ENCODE measurements at regions not wholly inside any gene's neighbourhood (a gene's known extent, or its start where the extent isn't known, plus 50 kb on each side); places are given as distances from the start of the nearest gene placed in this dataset.

DNA sequence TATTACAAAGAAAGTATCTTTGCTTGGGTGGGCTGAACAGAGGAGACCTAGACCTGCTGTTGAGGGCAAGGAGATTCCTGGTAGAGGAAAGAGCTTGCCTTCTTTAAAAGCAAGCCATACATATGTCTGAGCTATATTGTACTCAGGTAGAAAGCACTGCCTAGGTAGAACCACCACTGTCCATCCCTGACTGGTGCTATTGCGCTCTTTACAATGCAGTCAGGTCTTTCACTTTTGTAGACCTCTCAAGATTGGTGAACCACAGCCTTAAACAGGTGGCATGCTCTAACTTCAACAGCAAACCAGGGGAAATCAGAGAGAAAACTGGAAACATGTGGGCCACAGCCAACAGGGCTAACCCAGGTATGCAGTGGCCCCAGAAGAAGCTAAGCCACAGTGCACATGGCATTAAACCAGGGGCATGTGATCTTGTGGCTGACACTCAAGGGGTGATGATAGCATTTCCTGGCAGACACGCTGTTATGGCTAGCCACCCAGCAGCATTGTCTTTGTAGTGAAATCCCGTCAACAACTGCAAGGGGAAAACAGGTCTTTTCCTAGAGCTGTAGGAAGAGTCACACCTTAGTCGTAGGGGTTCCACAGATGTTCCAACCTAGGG is 253.9 kb upstream of the PCSK5 start:
- no peak overlapping the region for H3K4me3 ChIP-seq (ENCODE audit: low read depth, low read length)
- TF ChIP-seq, protein P1, sequence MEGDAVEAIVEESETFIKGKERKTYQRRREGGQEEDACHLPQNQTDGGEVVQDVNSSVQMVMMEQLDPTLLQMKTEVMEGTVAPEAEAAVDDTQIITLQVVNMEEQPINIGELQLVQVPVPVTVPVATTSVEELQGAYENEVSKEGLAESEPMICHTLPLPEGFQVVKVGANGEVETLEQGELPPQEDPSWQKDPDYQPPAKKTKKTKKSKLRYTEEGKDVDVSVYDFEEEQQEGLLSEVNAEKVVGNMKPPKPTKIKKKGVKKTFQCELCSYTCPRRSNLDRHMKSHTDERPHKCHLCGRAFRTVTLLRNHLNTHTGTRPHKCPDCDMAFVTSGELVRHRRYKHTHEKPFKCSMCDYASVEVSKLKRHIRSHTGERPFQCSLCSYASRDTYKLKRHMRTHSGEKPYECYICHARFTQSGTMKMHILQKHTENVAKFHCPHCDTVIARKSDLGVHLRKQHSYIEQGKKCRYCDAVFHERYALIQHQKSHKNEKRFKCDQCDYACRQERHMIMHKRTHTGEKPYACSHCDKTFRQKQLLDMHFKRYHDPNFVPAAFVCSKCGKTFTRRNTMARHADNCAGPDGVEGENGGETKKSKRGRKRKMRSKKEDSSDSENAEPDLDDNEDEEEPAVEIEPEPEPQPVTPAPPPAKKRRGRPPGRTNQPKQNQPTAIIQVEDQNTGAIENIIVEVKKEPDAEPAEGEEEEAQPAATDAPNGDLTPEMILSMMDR (IDR thresholded peaks at IDR 0.05; ENCODE audit: borderline replicate concordance, insufficient read depth, low read depth, low read length) = no peak

DNA sequence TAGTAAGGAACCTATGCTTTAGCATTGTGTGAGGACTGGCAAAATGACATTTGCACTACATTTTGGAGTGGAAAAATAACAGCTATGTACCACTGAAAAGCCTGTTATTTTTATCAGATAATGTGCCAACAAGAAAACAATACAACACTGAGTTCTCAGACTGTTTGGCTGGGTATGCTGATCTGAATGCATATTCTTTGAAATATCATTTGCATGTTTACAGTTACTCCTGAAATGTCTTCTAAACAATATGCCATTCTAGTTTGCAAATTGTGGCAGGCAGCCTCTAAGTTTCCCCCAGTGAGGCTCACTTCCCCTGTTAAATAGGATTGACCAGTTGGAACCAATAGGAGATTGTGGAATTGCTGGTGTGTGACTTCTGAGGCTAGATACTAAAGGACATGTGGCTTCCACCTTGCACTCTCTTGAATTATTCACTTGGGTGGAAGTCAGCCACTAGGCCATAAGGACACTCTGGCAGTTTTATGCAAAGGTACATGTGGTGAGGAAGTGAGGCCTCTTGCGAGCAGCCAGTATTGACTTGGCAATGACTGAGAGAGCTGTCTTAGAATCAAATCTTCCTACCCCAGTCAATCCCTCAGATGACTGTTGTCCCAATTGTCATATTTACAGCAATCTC is 250.4 kb upstream of the PCSK5 start:
- TF ChIP-seq, protein P1 (IDR thresholded peaks at IDR 0.05; ENCODE audit: borderline replicate concordance, insufficient read depth, low read depth, low read length) = no peak
- H3K4me3 ChIP-seq (ENCODE audit: low read depth, low read length) = no peak overlapping the region

DNA sequence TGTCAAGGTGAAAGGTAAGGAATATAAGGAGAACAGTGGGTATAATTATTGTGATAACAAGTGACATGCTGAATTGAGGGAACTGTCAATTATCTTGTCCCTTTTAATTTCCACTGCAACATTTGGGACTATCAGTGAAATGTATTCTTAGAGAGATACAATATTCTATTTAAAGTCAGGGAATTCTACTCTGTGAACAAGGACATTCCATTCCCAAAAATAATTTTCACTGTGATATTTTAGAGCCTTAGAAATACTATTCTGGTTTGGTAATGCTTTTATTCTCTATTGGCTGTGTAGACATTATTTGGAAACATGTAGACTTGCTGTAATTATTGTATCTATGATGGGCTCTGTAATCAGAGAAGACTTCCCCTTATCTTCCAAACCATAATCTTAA is 248.0 kb upstream of the PCSK5 start:
- no peak overlapping the region for H3K4me3 ChIP-seq (ENCODE audit: low read depth, low read length)
- TF ChIP-seq, protein P1 (IDR thresholded peaks at IDR 0.05; ENCODE audit: borderline replicate concordance, insufficient read depth, low read depth, low read length) = no peak

DNA sequence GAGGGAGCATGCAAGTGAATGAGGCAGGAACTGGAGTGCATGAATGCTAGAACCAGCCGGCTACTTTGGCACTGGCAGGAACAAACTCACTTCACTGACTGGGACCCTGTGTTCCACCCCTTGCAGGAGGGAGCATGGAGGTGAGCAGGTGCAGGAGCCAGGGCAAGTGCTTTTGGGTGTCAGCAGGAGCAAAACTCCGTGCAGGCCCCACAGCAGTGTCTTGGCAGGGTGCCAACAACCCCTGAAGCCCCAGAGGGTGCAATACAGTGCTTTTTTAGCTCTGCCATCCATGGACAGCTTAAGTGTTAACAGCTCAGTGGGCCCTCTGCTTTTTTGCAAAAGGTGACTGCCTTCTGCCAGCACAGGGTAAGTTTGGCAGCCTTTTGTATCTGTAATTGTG is 245.8 kb upstream of the PCSK5 start:
- TF ChIP-seq, protein P1 (IDR thresholded peaks at IDR 0.05; ENCODE audit: borderline replicate concordance, insufficient read depth, low read depth, low read length) = no peak
- H3K4me3 ChIP-seq (ENCODE audit: low read depth, low read length) = no peak overlapping the region

DNA sequence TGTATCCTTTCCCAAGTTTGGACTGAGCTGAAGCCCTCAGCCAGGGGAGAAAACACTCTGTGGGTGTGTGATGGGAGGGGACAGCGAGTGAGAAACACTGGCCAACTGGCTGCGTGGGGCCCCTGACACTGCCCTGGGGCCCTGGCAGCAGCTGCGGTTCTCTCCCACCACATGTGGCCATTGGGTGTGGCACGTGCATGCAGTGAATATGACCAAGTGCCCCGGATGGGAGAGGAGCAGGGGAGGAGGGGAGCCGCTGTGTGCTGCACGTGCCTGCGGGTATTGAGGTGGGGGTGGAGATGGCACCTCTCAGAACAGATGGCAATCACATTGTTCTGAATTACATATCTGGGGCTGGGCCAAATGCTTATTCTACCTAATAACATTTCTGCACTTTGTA is 242.4 kb upstream of the PCSK5 start:
- H3K4me3 ChIP-seq (ENCODE audit: low read depth, low read length) = no peak overlapping the region
- TF ChIP-seq, protein P1 (IDR thresholded peaks at IDR 0.05; ENCODE audit: borderline replicate concordance, insufficient read depth, low read depth, low read length) = no peak

DNA sequence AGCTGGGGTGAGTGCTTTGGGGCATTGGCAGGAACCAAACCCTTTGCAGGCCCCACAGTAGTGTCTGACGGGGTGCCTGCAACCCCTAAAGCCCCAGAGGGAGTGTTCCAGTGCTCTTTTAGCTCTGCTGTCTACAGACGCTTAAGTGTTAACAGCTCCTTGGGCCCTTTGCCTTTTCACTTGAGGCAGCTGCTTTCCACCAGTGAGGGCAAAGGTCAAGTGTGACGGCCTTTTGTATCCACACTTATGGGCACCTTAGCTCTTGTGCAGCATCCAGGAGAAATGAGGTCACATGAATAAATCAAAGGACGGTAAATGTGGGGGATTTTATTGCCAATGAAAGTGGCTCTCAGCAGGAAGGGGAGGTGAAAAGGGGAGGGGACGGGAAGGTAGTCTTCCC is 241.4 kb upstream of the PCSK5 start:
- TF ChIP-seq, protein P1 (IDR thresholded peaks at IDR 0.05; ENCODE audit: borderline replicate concordance, insufficient read depth, low read depth, low read length) = no peak
- no peak overlapping the region for H3K4me3 ChIP-seq (ENCODE audit: low read depth, low read length)

DNA sequence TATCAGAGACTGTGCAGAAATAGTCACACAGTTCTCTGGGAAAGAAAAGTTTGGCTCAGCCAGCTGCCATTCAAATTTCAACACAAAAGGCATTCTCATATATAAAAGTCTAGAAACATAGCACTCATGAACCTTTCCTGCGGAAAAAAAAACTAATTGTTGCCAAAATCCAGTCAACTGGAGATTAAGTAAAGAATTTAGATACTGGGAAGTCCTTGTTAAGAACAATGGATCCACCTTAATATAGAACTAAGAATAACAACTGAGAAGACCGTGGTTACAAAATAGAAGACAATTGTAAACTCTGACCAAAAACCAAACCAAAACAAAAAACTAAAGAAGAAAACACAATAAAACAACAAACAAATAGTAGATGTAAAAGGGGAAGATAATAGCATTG is 238.8 kb upstream of the PCSK5 start:
- no peak overlapping the region for H3K4me3 ChIP-seq (ENCODE audit: low read depth, low read length)
- TF ChIP-seq, protein P1 (IDR thresholded peaks at IDR 0.05; ENCODE audit: borderline replicate concordance, insufficient read depth, low read depth, low read length) = no peak

Data from GM12875 (cell line).